ENCODE measurements at regions not wholly inside any gene's neighbourhood (a gene's known extent, or its start where the extent isn't known, plus 50 kb on each side); places are given as distances from the start of the nearest gene placed in this dataset.

DNA sequence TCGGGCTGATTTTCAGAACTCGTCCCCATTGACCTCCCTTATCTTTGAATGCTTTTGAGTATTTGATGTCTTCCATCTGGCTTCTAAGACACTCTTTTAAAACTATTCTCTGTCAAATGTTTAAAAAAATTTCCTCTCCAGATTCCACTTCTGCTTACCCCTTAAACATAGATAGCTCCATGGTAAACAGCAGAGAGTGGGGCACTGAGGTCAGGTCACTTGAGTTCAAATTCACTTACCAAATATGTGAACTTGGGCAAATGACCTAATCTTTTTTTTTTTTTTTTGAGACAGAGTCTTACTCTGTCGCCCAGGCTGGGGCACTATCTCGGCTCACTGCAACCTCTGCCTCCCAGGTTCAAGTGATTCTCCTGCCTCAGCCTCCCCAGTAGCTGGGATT is 126.8 kb upstream of the CPSF6 start:
- H2BK15ac ChIP-seq (ENCODE audit: low read depth, low read length), result no peak overlapping the region
- H3K23ac ChIP-seq (ENCODE audit: insufficient read length, low read depth, low read length), result no peak overlapping the region
- no peak overlapping the region for H3K14ac ChIP-seq (ENCODE audit: insufficient read depth, low read length)
- no peak overlapping the region for H2BK120ac ChIP-seq (ENCODE audit: low read depth, low read length, poor library complexity, severe bottlenecking)
- no peaks in the 10 kb centered on the region for H3K79me2 ChIP-seq (ENCODE audit: insufficient read depth, low read length)
- no peak overlapping the region for H3K9ac ChIP-seq (ENCODE audit: extremely low read depth, insufficient read length, low read length)
- no peak overlapping the region for H3K56ac ChIP-seq (ENCODE audit: insufficient read length, low read depth, low read length)
- no peaks in the 10 kb centered on the region for H3K23me2 ChIP-seq (ENCODE audit: insufficient read length, low read depth, low read length, poor library complexity, severe bottlenecking)
- no peak overlapping the region for H3K4me2 ChIP-seq (ENCODE audit: insufficient read depth, insufficient read length, low read length)
- H3K27me3 Mint-ChIP-seq (ENCODE audit: low read depth), result no peaks in the 10 kb centered on the region
- no peak overlapping the region for H3K27ac Mint-ChIP-seq
- no peak overlapping the region for H2AFZ ChIP-seq (ENCODE audit: low read length)
- no peak overlapping the region for H2BK5ac ChIP-seq (ENCODE audit: insufficient read length, low read length)
- no peak overlapping the region for H3T11ph ChIP-seq (ENCODE audit: low read length)
- H4K20me1 ChIP-seq (ENCODE audit: control insufficient read depth, insufficient read depth, insufficient read length), result no peaks in the 10 kb centered on the region
- H2BK12ac ChIP-seq (ENCODE audit: insufficient read length, low read depth, low read length), result no peak overlapping the region
- H2AK5ac ChIP-seq (ENCODE audit: insufficient read length, low read length), result no peak overlapping the region
- H3K9me3 Mint-ChIP-seq, result peaks cover 2 to 5% of the 10 kb centered on the region in 2 experiments; a peak in 2 of 5 replicates
- no peak overlapping the region for H4K8ac ChIP-seq (replicated peaks; ENCODE audit: insufficient read length, low read depth, low read length)
- no peaks in the 10 kb centered on the region for H3K27me3 ChIP-seq (ENCODE audit: insufficient read depth, low read length)
- no peak for TF ChIP-seq CTCF (conservative IDR thresholded peaks at IDR 0.05)
- H3K18ac ChIP-seq (ENCODE audit: insufficient read length, low read depth, low read length), result no peak overlapping the region
- H2BK20ac ChIP-seq (ENCODE audit: low read depth, low read length, poor library complexity, severe bottlenecking), result no peak overlapping the region
- H3K4me1 ChIP-seq (ENCODE audit: insufficient read depth, low read length), result peaks cover 2% of the 10 kb centered on the region; the same call in 1 of the 2 replicates
- no peak overlapping the region for H3K4me3 Mint-ChIP-seq
- H3K36me3 Mint-ChIP-seq (ENCODE audit: insufficient read depth in 1 of 3, low read depth in 3 of 3), result no peaks in the 10 kb centered on the region; a peak in 2 of 7 replicates
- H4K91ac ChIP-seq (ENCODE audit: insufficient read length, low read depth, low read length), result no peak overlapping the region
- DNase-seq, result no peak
- WGBS (ENCODE audit: extremely low coverage, insufficient read length, low lambda C conversion rate), result no CpG with 5 or more reads among the region's 4 CpGs
- no peaks in the 10 kb centered on the region for H3K9me3 ChIP-seq (ENCODE audit: control insufficient read depth, low read depth, low read length)
- no peaks in the 10 kb centered on the region for H3K79me1 ChIP-seq (ENCODE audit: insufficient read depth, low read depth, low read length, poor library complexity, severe bottlenecking)
- no peak overlapping the region for H3K4ac ChIP-seq (ENCODE audit: low read depth, low read length)
- peaks cover 14 to 18% of the 10 kb centered on the region in 2 experiments for H3K4me1 Mint-ChIP-seq
- H3K27ac ChIP-seq (ENCODE audit: insufficient read length, low read depth, low read length), result no peak overlapping the region
- no peak overlapping the region for H4K5ac ChIP-seq (ENCODE audit: insufficient read length, low read depth, low read length)
